Stimulated activated CD8-positive, alpha-beta memory T cell treated with anti-CD3 and anti-CD28 coated beads, Interleukin-12 subunit alpha, Interleukin-12 subunit beta, amount 100 ng/mL, for 1 hour (primary cell): ENCODE measurements at regions not wholly inside any gene's neighbourhood (a gene's known extent, or its start where the extent isn't known, plus 50 kb on each side); places are given as distances from the start of the nearest gene placed in this dataset.
"Not testable (repeated sequence)": the region's sequence is repeated elsewhere in the genome, so short reads cannot be mapped to it uniquely, and the experiment has no call there.

Source experiments
- DNase-seq: peaks from one replicate; pipeline ENCODE4 v3.0.0-alpha.2; 2020; ENCODE audit warnings: low read depth

DNA sequence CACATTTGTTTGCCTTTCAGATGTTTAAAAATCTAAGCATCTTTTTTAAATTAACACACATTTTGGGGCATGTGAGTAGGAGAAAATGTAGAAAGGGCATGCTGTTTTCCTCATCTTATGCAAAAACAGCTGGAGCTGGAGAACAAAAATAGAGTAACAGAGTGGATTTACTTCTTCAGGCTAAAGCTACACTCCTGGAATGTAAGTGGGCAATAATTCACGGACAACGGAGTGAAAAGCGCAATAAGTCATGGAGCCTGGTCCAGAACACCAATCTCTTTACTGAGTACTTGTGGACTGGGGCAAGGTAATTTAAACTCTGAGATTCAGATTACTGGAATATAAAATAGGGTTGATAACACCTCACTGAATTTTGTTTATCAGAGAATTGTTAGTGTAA, 1018.8 kb upstream of the HS3ST1 start:
- no peak for DNase-seq

DNA sequence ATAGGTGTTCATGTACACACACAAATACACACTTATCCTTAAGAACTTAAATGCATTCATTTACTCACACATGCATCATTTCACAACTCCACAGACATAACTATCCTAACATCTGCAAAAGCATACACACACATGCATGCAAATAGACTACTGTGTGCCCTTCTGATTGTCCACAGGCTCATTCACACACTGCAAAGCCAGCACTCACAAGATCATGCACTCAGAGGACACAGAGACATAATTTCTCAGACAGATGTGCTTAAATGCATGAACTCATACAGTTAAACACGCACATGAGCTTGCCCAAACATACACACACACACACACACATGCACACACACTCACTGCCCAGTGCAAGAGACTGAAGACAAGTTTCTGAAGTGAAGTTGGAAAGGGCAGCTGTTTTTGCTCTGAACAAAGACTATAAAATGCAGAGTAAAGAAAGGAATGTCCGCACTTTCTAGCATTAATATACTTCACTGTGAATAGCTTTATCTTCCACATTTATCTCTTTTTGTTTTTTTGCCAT, 1018.0 kb upstream of the HS3ST1 start:
- no peak for DNase-seq

DNA sequence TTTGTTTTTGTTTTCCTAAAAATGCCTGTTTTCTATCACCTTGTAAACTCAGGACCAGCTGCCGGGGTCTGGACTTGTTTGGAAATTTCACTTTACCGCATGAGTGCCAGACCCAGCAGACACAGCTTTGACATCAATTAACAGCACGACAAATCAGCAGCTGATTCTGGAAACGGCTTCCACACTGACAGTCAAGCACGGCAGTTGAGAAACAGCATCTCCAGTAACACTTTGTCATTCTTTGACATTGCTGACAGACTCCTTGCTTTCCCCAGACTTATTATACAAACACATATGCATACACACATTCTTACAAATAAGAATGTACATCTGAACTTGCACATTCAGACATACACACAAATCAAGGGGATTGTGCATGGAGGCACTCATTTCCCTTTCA, 1017.6 kb upstream of the HS3ST1 start:
- no peak for DNase-seq

DNA sequence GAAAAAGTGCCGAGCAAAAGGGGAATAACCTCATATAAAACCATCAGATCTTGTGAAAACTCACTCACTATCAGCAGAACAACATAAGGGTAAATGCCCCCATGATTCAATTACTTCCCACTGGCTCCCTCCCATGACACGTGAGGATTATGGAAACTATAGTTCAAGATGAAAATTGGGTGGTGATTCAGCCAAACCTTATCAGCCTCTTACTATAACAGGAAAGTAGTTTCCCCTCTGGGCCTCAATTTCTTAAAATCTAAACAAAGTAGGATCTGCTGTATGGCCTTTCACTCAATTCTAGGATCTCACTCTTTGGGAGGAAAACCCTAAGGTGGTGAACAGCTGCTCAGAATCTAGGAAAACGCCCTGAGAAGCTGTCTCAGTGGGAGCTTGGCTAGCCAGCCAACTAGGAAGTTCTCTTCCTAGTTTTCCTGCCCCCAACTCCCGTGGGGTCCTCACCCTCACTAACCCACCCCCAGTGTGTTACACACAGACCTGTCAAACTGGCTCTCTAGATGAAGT, 1017.1 kb upstream of the HS3ST1 start:
- DNase-seq = no peak

DNA sequence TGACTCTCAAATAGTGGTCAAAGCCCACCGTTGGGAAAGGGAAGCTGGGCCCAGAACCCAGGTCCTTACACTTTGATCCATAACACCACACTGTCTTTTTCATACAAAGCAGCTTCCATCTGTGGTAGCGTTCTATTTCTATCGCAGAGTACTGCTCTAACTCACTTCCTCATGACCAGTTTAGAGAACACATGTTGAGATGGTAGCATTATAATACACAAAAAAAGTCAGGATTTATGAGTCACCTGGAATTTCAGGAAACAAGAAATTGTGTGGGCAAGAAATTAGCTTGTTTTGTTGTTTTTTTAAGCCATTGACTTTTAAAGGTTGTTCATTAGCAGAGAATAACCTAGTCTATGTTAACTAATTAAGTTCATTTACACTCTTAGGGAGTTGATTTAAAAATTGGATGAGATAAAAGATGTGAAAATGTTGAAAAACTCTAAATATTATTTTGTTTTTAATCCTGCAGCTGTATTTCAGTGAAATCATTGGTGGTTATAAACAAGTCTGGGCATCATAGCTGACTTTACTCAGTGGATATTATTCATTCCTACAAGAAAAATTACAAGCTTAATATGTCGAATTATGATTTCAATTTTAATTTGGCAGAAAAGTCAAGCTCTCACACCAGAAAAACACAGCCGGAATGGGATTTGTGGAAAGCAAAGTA, 1011.1 kb upstream of the HS3ST1 start:
- DNase-seq = no peak

DNA sequence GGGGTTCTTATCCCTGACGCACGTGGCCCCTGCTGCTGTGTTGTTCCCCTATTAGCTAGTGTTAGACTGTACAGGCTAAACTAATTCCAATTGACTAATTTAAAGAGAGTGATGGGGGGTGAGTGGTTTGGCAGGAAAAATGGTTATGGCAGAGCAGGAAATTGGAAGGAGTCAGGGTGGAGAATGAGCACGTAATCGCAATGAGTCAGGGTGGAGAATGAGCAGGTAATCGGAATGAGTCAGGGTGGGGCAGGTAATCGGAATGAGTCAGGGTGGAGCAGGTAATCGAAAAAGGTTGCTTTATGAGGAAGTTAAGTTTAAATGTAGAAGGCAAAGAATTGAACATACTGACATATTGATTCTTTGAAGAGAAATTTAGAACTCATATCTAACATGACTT, 1002.6 kb upstream of the HS3ST1 start:
- not testable (repeated sequence) for DNase-seq

DNA sequence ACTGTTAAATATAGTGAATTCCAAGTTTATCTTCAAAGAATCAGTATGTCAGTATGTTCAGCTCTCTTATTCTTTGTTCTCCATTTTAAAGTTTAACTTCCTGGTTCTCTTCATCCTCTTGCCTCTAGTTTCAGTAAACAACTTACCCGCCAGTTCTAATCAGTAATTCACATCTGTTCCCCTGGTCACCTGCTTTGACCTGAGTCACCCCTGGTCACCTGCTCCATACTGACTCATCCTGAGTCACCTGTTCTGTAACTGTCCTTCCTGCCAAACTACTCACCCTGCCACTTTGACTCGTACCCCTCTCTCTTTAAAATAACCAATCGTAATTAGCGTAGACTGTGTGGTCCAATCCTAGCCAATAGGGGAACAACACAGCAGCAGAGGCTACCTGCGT, 992.7 kb upstream of the HS3ST1 start:
- DNase-seq = no peak

DNA sequence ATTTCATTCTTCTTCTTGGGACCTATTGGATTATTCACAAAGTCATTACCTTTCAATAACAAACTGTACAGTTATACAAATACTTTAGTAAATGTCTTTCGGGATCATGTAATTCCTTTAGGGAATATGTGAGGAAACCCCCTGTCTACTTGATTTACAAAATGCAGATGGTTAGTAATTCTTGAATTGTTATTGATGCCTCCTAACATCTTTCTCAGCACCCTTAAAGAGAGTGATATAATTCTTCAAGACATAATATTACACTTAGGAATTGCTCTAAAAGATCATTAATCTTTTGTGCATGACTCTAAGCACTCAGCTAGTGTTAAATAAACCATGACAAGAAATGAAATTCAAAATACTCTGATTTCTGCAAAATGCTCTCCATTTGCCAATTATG, 988.1 kb upstream of the HS3ST1 start:
- DNase-seq = no peak

DNA sequence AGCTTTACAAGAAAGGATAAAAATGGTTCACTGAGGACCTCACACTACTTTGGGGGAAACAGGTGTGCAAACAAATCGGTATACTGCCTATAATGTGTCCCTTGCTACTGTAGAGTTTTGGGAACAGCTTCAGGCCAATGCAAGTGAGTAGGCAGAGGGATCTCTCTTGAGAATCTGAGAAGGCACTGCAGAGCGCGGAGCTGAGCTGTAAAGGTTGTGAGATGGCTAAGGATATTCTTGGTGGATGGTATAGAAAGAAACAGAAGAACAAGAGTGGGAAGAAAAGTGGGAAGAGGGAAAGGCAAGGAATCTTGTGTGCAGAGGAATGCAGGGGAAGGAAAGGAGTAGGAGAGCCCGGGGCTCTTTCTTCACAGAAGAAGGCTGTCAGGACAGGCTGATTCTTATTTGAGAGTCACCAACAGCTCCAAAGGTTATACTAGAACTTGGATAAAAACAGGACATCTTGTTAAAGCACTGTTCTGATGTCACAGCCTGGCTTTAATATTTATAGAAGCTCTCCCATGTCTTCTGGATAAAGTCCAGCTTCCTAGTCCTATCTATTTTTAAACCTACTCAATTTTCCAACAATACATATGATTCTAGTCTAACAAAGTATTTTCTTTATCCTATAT, 985.6 kb upstream of the HS3ST1 start:
- DNase-seq = no peak

DNA sequence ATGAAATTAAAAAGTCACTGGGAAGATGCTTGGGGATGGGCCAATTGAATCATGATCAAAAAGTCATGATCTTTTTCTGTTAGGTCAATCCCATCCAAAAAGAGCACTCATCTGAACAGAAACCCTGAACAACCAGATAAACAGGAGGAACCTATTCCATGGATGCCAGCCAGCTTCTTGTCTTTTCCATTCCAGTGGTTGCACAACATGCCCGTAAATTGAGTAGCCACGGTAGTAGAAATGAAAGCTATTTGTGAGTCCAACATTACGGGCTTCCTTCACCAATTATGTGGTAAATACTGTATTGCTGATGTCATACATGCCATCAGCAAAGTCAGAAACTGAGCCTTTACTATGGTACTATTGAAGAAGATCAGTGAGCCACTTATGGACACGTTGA, 982.4 kb upstream of the HS3ST1 start:
- DNase-seq = no peak

DNA sequence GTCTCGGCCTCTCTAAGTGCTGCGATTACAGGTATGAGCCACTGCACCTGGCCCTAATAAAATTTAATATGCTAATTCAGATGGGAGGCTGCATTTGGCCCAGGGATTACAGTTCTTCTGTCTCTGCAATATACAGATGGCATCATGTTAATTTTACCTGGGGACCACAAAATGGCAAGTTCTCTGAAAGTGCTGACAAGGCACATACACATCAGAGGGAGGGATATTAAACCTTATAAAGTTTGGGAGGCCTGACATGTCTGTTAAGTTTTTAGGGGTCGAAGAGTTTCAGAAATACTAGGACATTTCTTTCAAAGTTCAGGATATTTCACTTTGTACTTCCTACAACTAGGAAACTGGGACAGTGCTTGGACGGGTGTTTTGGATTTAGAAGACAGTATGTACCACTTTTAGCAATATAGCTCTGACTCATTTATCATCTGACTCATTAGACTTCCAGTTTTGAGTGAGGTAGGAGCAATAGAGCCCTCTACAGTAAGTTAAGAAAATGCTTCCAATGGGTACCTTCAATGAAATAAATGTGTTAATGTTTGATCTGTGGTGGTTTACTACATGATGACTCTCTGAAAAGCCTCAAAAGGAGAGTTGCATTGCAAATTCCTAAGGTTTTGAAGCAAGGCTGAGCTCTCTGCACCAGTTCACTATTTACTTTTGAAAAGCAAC, 981.0 kb upstream of the HS3ST1 start:
- DNase-seq = no peak

DNA sequence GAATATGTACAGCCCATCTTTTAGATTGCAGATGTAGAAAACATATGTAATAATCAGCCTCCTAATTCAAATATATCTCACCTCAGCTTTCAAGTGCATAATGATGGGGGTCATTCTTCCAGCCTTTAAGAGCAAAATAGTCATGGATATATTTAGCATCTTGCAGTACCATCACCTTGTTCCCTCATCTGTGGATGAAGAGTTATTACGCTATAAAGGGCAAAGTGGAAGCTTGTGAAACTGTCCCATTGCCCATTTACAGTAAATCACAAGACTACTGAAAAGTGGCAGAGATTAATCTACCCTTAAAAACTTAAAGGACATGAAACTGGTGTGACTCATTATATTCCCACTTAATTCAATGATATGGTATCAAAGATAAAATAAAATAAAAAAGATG, 979.7 kb upstream of the HS3ST1 start:
- DNase-seq = no peak

DNA sequence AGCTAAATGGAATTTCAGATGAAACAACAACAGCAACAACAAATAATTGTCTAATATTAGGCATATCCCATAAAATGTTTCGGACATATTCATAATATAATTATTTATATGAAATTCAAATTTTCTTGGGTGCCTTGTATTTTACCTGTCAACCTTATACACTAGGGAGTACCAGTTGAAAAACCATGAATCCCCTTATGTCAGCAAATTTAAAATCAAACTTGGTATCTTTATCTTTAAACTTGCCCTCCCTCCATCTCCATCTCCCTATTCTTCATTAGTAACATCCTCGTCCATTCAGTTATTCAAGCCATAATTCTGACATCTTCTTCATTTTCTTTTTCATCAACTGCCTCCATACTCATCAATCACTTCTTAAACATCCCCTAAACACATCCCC, 974.5 kb upstream of the HS3ST1 start:
- no peak for DNase-seq

DNA sequence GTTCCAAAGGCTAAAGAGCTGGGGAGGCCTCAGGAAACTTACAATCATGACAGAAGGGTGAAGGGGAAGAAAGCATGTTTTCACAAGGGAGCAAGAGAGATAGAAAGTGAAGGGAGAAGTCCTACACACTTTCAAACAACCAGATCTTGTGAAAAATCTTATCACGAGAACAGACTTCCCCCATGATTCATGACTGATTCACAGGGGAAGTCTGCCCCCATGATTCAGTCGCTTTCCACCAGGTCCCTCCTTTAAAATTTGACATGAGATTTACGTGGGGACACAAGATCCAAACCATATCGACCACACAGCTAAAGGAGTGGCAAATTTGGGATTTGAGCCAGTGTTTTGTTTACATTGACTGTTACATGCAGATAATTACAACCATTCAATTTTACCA, 971.1 kb upstream of the HS3ST1 start:
- no peak for DNase-seq

DNA sequence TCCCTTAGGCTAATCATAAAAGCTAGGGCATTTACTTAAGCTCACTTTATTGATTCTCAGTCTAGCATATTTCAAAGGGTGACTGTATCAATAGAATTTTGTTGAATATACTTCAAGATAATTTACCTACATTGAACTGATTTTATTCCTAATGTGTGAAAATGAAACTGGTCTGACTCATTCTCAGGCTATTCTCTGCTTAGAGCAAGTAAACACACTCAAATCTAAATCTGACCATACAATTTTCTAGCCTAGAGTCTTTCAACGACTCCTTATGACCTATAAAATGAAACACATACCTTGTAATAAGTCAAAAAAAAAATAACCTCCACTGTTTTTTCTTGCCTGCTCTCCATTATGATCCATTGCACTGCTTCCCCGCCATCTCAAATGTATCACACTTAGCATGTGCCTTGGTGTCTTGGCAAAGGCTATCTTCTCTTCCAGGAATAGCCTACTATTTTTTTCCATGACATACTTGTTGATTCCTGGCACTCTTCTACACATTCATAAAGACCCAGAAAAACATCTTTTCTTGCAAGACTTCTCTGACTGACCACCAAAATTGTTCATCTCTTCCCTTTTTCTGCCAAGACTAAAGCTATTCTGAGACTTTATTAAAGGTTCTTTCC, 965.1 kb upstream of the HS3ST1 start:
- no peak for DNase-seq

DNA sequence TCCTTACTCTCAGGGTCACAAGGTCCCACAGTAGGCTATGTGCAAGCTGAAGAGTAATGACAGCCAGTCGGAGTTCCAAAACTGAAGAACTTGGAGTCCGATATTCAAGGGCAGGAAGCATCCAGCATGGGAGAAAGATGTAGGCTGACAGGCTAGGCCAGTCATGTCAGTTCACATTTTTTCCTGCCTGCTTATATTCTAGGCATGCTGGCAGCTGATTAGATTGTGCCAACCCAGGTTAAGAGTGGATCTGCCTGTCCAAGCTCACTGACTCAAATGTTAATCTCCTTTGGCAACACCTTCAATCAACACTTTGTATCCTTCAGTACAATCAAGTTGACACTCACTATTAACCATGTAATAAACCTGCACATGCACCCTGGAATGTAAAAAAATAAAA, 960.9 kb upstream of the HS3ST1 start:
- DNase-seq = no peak

DNA sequence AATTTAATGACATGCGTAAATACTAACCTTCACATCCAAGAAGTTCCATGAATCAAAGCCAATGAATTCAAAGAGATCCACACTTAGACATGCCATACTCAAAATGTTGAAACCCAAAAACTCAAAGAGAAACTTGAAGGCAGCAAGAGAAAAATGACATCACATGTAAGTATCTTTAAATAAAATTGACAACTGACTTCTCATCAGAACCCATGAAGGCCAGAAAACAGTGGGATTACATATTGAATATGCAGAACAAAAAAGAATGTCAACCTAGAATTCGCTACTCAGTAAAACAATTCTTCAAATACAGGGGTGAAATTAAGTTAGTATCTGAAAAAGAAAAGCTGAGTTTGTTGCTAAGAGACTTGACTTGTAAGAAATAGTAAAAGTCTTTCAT, 953.9 kb upstream of the HS3ST1 start:
- DNase-seq = no peak

DNA sequence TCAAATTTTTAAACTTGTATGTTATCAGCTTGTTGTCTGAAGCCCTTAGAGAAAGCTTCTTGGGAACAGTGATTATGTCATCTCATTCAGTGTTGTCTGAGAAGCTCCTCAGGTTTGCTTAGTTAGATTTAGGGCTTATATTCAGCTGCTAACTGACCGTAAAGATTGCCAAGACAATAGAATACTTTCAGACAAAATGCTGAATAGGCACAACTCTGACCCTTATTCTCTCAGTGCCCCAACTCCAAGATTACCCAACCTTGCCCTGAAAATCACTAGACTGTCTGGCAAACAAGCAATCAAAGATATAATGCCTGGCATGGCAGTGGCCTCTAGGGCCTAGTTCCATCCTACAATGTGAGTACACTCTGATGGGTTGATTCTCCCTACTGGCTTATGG, 950.5 kb upstream of the HS3ST1 start:
- no peak for DNase-seq

DNA sequence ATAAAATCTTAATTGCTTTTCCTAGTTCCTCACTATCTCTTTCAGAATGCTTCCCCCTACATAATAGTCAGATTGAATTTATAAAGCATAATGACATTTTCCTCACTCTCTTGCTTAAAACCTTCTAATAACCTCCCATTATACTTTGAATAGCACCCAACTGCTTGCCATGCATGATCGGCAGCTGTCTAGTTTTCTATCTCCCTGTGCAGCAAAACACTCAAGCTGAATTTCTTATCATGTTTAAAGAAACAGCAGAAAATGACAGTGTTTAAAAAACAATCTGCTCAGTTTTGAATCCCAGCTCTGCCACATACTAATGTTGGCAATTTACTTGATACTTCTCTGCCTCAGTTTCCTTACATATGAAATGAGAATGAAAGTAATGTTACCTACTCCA, 947.1 kb upstream of the HS3ST1 start:
- DNase-seq = no peak

DNA sequence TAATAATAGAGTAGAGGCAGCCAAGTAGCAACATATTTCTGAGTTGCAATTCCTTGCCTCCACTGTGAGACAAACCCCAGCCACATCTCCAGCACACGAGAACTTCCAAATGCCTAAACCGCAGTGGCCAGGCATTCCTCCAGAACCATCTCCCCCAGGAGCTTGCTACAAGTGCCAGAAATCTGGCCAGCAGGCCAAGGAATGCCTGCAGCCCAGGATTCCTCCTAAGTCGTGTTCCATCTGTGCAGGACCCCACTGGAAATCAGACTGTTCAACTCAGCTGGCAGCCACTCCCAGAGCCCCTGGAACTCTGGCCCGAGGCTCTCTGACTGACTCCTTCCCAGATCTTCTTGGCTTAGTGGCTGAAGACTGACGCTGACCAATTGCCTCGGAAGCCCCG, 937.2 kb upstream of the HS3ST1 start:
- DNase-seq = not testable (repeated sequence)

DNA sequence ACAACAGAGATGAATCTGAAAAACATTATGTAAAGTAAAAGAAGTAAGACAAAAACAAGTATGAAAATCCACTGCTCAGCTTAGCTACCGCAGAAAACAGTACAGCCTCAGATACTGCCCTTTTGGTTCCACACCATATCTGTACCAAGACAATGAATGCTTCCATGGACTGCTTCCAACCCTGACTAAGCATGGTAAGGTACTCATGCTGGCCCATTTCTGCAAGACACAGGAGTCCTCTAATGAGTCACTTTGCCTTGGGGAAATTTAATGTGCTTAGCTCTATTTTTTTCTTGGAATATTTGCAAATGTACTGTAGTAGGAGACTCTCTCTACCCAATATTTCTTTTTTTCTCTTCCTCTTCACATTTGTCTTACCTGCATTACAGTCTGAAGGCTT, 931.7 kb upstream of the HS3ST1 start:
- no peak for DNase-seq

DNA sequence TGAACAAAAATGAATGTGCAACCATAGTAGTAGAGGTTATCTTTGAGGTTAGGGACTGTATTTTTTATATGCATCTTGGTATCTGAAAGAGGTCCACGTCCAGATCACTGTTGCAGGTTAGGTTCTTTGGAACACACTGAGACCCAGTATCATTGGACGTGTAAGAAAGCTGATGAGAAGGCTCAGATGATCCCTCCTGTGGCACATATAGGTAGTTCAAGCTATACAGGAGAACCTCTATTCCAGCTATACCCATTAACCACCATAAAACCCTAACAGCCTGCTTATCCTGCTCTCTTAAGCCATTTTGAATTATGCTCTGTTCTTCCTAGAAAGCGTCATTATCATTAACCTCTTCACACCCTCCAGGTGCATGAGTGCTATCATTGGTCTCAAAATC, 930.7 kb upstream of the HS3ST1 start:
- DNase-seq = no peak

DNA sequence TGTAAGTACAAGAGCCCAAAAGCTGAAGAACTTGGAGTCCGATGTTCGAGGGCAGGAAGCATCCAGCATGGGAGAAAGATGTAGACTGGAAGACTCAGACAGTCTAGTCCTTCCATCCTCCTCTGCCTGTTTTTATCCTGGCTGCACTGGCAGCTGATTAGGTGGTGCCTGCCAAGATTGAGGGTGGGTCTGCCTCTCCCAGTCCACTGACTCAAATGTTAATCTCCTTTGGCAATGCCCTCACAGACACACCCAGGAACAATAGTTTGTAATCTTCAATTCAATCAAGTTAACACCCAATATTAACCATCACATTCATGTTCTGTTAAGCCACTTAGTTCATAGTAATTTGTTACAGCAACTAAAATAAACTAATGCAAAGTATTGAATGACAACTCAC, 904.4 kb upstream of the HS3ST1 start:
- not testable (repeated sequence) for DNase-seq
